H9 (cell line): ENCODE measurements at regions not wholly inside any gene's neighbourhood (a gene's known extent, or its start where the extent isn't known, plus 50 kb on each side); places are given as distances from the start of the nearest gene placed in this dataset.

Experiments used
- DNase-seq: peaks from one replicate; pipeline ENCODE4 v3.0.0-alpha.2; 2017
- H2AFZ ChIP-seq: one replicate; pipeline ENCODE4 v1.6.1; 2013; ENCODE audit warnings: mild to moderate bottlenecking, low read length, control low read depth, moderate library complexity
- H2AK5ac ChIP-seq: 2 replicates; pipeline ENCODE4 v1.6.1; 2013; ENCODE audit warnings: low read length, control low read depth, mixed read lengths; ENCODE audit not compliant: insufficient read length
- H2BK120ac ChIP-seq: one replicate; pipeline ENCODE4 v1.6.1; 2013; ENCODE audit warnings: low read depth, mild to moderate bottlenecking, low read length, control low read depth, inconsistent platforms; ENCODE audit not compliant: poor library complexity, severe bottlenecking
- H2BK12ac ChIP-seq: 2 replicates; pipeline ENCODE4 v1.6.1; 2013; ENCODE audit warnings: low read length, control low read depth, mixed read lengths, low read depth; ENCODE audit not compliant: insufficient read length
- H2BK15ac ChIP-seq: 2 replicates; pipeline ENCODE4 v1.6.1; 2013; ENCODE audit warnings: low read depth, low read length, control low read depth
- H2BK20ac ChIP-seq: one replicate; pipeline ENCODE4 v1.6.1; 2013; ENCODE audit warnings: low read depth, mild to moderate bottlenecking, low read length, control low read depth, inconsistent platforms; ENCODE audit not compliant: poor library complexity, severe bottlenecking
- H2BK5ac ChIP-seq: 2 replicates; pipeline ENCODE4 v1.6.1; 2013; ENCODE audit warnings: low read length, control low read depth, mixed read lengths; ENCODE audit not compliant: insufficient read length
- H3K14ac ChIP-seq: 2 replicates; pipeline ENCODE4 v1.6.1; 2013; ENCODE audit warnings: low read length, control low read depth; ENCODE audit not compliant: insufficient read depth
- H3K18ac ChIP-seq: 2 replicates; pipeline ENCODE4 v1.6.1; 2013; ENCODE audit warnings: low read depth, mild to moderate bottlenecking, mixed read lengths, low read length, control low read depth; ENCODE audit not compliant: insufficient read length
- H3K23ac ChIP-seq: 2 replicates; pipeline ENCODE4 v1.6.1; 2013; ENCODE audit warnings: low read length, control low read depth, mixed read lengths, low read depth; ENCODE audit not compliant: insufficient read length
- H3K23me2 ChIP-seq: 2 replicates; pipeline ENCODE4 v1.6.1; 2013; ENCODE audit warnings: low read depth, mild to moderate bottlenecking, mixed read lengths, low read length, control low read depth; ENCODE audit not compliant: insufficient read length, poor library complexity, severe bottlenecking
- H3K27ac ChIP-seq: 2 replicates; pipeline ENCODE4 v1.5.1; 2013; ENCODE audit warnings: low read length, control low read depth, mixed read lengths, low read depth; ENCODE audit not compliant: insufficient read length
- H3K27me3 ChIP-seq: 2 replicates; pipeline ENCODE4 v1.6.1; 2013; ENCODE audit warnings: low read length, control low read depth, inconsistent platforms; ENCODE audit not compliant: insufficient read depth
- H3K4ac ChIP-seq: 2 replicates; pipeline ENCODE4 v1.6.1; 2013; ENCODE audit warnings: low read depth, mild to moderate bottlenecking, control low read depth, inconsistent platforms, low read length, moderate library complexity
- H3K4me1 ChIP-seq: 2 replicates; pipeline ENCODE4 v1.6.1; 2013; ENCODE audit warnings: low read length, control low read depth, inconsistent platforms; ENCODE audit not compliant: insufficient read depth
- H3K4me2 ChIP-seq: 2 replicates; pipeline ENCODE4 v1.6.1; 2013; ENCODE audit warnings: low read length, control low read depth, mixed read lengths; ENCODE audit not compliant: insufficient read length, insufficient read depth
- H3K56ac ChIP-seq: 2 replicates; pipeline ENCODE4 v1.6.1; 2013; ENCODE audit warnings: low read depth, mild to moderate bottlenecking, mixed read lengths, low read length, control low read depth; ENCODE audit not compliant: insufficient read length
- H3K79me1 ChIP-seq: 2 replicates; pipeline ENCODE4 v1.6.1; 2013; ENCODE audit warnings: low read depth, mild to moderate bottlenecking, moderate library complexity, low read length, control low read depth, inconsistent platforms; ENCODE audit not compliant: insufficient read depth, poor library complexity, severe bottlenecking
- H3K79me2 ChIP-seq: 2 replicates; pipeline ENCODE4 v1.6.1; 2013; ENCODE audit warnings: low read length, control low read depth, inconsistent platforms; ENCODE audit not compliant: insufficient read depth
- H3K9ac ChIP-seq: 2 replicates; pipeline ENCODE4 v1.6.1; 2013; ENCODE audit warnings: low read length, control low read depth, mixed read lengths; ENCODE audit not compliant: insufficient read length; ENCODE audit errors: extremely low read depth
- H3K9me3 ChIP-seq: one replicate; pipeline ENCODE4 v1.6.1; 2013; ENCODE audit warnings: low read depth, low read length, inconsistent platforms; ENCODE audit not compliant: control insufficient read depth
- H3T11ph ChIP-seq: one replicate; pipeline ENCODE4 v1.6.1; 2013; ENCODE audit warnings: mild to moderate bottlenecking, low read length, control low read depth, inconsistent platforms
- H4K20me1 ChIP-seq: one replicate; pipeline ENCODE4 v1.6.1; 2013; ENCODE audit not compliant: control insufficient read depth, insufficient read length, insufficient read depth
- H4K5ac ChIP-seq: 2 replicates; pipeline ENCODE4 v1.6.1; 2013; ENCODE audit warnings: low read depth, mild to moderate bottlenecking, mixed read lengths, low read length, control low read depth; ENCODE audit not compliant: insufficient read length
- H4K8ac ChIP-seq: replicated peaks from 2 replicates; pipeline ENCODE4 v1.6.1; 2013; ENCODE audit warnings: low read length, control low read depth, mixed read lengths, low read depth; ENCODE audit not compliant: insufficient read length
- H4K91ac ChIP-seq: 2 replicates; pipeline ENCODE4 v1.6.1; 2013; ENCODE audit warnings: low read depth, mild to moderate bottlenecking, moderate library complexity, mixed read lengths, low read length, control low read depth; ENCODE audit not compliant: insufficient read length
- H3K27ac Mint-ChIP-seq, 3 experiments: 2 replicates in 2 of 3; 3 replicates in 1 of 3; pipeline ENCODE4 v1.8.0; 2020 to 2021; ENCODE audit warnings: mixed read lengths in 3 of 3, mild to moderate bottlenecking in 1 of 3, moderate library complexity in 1 of 3
- H3K27me3 Mint-ChIP-seq: 2 replicates; pipeline ENCODE4 v1.8.0; 2021; ENCODE audit warnings: low read depth, mild to moderate bottlenecking, moderate library complexity, mixed read lengths
- H3K36me3 Mint-ChIP-seq, 3 experiments: 2 replicates in 2 of 3; 3 replicates in 1 of 3; pipeline ENCODE4 v1.8.0; 2020 to 2021; ENCODE audit warnings: low read depth in 3 of 3, mixed read lengths in 3 of 3; ENCODE audit not compliant: insufficient read depth in 1 of 3
- H3K4me1 Mint-ChIP-seq, 2 experiments: 2 replicates each; pipeline ENCODE4 v1.8.0; 2020; ENCODE audit warnings: mixed read lengths in 2 of 2
- H3K4me3 Mint-ChIP-seq, 2 experiments: 2 replicates in 1 of 2; 3 replicates in 1 of 2; pipeline ENCODE4 v1.8.0; 2020 to 2021; ENCODE audit warnings: mild to moderate bottlenecking in 2 of 2, mixed read lengths in 2 of 2, moderate library complexity in 1 of 2
- H3K9me3 Mint-ChIP-seq, 2 experiments: 2 replicates in 1 of 2; 3 replicates in 1 of 2; pipeline ENCODE4 v1.8.0; 2020; ENCODE audit warnings: mild to moderate bottlenecking in 2 of 2, mixed read lengths in 2 of 2, moderate library complexity in 1 of 2
- WGBS: extraction: QIAGEN DNeasy Blood & Tissue Kit; methylation state at CpG from one replicate; pipeline ENCODE4 v1.1.7; 2013; ENCODE audit warnings: missing lambda C conversion rate, low lambda C conversion rate, mixed read lengths; ENCODE audit not compliant: insufficient read length; ENCODE audit errors: extremely low coverage; 5-methylcytosine and 5-hydroxymethylcytosine counted together
- TF ChIP-seq, protein P1 (sequence below): fragments of 200-600 bp; sonication (generic); conservative IDR thresholded peaks from 3 replicates; pipeline ENCODE4 v1.8.0; 2021; ENCODE audit warnings: antibody characterized with exemption, mild to moderate bottlenecking

DNA sequence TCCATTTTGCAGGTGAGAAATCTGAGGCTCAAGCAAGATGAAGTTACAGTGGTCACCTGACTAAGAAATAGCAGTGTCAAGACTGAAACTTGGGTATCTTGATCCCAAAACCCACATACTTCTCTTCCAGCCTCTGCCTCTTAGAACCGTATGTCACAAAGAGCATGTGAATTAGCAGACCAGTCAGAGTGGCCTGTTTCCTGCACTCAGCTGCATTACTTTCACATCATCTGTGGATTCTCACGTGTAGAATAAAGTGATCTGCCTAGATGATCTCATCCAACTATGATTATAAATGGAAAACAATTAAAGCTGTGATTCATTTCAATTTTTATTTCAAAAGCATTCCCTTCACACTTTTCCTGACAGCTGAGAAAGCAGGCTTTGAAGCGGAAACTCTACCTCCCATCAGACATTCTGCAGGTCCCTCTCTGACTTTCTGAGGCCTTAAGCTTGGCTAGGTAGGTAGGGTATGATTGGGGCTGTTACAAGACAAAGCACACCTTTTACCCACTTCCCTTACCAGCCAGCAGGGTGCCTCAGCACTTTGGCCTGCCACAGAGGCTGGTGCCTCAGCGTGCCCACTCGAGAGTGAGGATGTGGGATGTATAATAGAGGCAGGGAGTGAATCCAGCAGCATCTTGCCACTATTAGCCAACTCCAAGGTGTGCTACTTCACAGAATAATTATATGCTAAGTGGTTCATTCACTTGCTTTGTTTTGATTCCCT, 70.2 kb upstream of the PDE1C start:
- Histone ChIP-seq H3T11ph (no peak overlapping the region), H3K27me3 (no peaks in the 10 kb centered on the region), H3K4me2 (no peak overlapping the region), H3K9me3 (no peaks in the 10 kb centered on the region), H2BK15ac (no peak overlapping the region), H2BK120ac (no peak overlapping the region), H3K9ac (no peak overlapping the region), H3K4me1 (no peaks in the 10 kb centered on the region), H3K23me2 (no peaks in the 10 kb centered on the region), H4K91ac (no peak overlapping the region), H2BK12ac (no peak overlapping the region), H4K20me1 (no peaks in the 10 kb centered on the region), H4K5ac (no peak overlapping the region), H3K27ac (no peak overlapping the region), H3K18ac (no peak overlapping the region), H2BK20ac (no peak overlapping the region), H3K4ac (no peak overlapping the region), H3K79me2 (no peaks in the 10 kb centered on the region), H2BK5ac (no peak overlapping the region), H3K79me1 (no peaks in the 10 kb centered on the region), H3K14ac (no peak overlapping the region), H4K8ac (no peak overlapping the region), H3K23ac (no peak overlapping the region), H3K56ac (no peak overlapping the region), H2AK5ac (no peak overlapping the region), H2AFZ (no peak overlapping the region)
- Mint-ChIP-seq H3K9me3 (no peaks in the 10 kb centered on the region), H3K36me3 (no peaks in the 10 kb centered on the region), H3K27ac (no peak overlapping the region), H3K4me3 (no peak overlapping the region), H3K27me3 (peaks cover 23% of the 10 kb centered on the region), H3K4me1 (no peaks in the 10 kb centered on the region)
- no peak for DNase-seq
- WGBS = no CpG with 5 or more reads among the region's 5 CpGs
- TF ChIP-seq, protein P1, sequence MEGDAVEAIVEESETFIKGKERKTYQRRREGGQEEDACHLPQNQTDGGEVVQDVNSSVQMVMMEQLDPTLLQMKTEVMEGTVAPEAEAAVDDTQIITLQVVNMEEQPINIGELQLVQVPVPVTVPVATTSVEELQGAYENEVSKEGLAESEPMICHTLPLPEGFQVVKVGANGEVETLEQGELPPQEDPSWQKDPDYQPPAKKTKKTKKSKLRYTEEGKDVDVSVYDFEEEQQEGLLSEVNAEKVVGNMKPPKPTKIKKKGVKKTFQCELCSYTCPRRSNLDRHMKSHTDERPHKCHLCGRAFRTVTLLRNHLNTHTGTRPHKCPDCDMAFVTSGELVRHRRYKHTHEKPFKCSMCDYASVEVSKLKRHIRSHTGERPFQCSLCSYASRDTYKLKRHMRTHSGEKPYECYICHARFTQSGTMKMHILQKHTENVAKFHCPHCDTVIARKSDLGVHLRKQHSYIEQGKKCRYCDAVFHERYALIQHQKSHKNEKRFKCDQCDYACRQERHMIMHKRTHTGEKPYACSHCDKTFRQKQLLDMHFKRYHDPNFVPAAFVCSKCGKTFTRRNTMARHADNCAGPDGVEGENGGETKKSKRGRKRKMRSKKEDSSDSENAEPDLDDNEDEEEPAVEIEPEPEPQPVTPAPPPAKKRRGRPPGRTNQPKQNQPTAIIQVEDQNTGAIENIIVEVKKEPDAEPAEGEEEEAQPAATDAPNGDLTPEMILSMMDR = no peak; the same call in 2 of the 3 replicates
